NCI-H460 (cell line): ENCODE measurements at regions not wholly inside any gene's neighbourhood (a gene's known extent, or its start where the extent isn't known, plus 50 kb on each side); places are given as distances from the start of the nearest gene placed in this dataset.

ENCODE experiments used
- DNase-seq: peaks from one replicate; pipeline ENCODE4 v3.0.0-alpha.2; 2016; ENCODE audit warnings: low read depth; ENCODE audit errors: extremely low read depth

DNA sequence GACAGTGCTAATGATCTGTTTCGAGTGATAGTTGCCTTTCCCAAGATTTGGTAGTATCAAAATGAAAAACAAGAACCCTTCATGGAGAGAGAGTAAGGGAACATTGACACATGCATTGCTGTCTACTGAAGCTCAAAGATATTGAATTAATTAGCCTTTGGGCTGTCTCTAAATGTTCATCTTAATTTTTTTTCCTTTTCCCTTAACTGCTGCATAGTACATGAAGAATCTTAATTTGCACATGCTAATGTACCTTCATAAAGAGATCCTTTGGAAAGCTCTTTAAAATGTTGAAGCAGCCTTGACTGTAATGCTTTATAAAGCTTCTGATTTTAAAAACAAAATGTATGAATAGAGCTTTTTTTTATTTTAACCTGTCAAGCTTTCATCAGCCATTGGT, 452.2 kb downstream of the TUSC7 start:
- DNase-seq, result no peak

DNA sequence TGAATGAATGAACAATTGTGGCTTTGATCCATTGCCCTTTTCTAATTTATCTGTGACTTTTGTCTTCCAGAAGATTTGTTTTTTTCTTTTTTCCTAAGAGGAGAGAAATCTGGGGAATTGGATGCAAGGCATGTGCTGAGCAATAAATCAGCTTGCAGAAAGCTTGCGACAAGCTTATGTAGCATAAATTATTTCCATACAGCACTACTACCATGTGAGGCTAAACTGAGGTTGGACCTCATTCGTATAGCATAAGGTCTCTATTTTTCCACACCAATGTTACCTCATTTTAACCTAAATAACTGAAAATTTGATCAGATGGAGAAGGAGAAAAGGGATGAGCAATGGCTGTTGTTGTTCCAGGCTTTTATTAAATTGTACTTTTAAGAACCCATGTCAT, 455.6 kb downstream of the TUSC7 start:
- DNase-seq, result no peak

DNA sequence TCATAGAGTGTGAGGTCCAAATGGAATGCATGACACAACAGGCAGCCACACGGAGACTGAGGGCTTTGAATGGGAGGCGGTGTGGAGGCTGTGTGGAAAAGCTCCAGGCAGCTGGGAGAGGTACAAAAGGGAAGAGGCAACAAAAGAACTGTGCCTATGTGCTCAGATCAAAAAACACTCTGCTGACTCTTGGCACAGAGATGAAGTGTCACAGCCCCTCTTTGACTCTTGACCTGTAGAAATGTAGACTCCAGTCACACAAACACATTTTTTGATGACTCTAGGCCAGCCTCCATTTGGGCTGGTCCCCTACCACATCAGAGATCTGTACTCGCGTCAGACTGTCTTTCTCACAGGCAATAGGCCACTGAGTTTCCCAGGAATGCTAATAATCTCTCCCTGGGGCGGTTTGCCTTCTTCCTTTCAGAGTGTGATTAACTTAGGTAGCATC, 456.0 kb downstream of the TUSC7 start:
- no peak for DNase-seq

DNA sequence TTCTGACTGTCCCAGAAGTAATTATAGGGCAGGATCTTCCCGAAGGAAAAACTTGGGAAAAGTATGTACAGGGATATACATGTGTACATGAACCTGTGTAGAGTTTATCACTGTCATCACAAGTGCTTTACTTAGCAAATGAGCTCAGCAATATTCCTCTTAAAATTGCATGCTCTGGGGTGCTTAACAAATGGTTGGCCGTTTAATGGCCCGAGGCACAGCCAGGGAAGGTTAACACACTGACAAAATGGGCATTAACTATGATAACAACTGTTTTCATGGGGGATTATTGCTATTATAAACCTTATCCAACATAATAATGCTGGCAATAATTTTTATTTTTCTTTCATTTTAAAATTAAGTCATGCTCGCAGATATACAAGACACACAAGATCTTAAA, 459.3 kb downstream of the TUSC7 start:
- no peak for DNase-seq

DNA sequence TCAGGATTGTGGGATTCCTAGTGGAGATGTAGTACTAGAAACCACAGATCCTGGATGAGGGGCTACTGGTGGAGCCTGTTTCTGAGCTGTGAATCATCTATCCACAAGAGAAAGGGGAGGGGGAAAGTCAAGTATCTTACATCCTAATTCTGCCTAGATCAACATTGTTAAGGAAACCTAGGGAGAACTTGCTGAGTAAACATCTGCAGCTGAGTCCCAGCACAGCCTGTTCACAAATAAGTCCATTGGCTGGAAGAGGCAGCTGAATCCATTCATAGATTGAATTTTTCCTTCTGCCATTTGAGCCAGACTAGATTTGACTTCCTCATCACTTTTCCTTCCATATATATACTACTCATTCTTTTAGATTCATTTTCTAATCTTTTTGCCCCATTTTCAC, 460.5 kb downstream of the TUSC7 start:
- DNase-seq, result no peak

DNA sequence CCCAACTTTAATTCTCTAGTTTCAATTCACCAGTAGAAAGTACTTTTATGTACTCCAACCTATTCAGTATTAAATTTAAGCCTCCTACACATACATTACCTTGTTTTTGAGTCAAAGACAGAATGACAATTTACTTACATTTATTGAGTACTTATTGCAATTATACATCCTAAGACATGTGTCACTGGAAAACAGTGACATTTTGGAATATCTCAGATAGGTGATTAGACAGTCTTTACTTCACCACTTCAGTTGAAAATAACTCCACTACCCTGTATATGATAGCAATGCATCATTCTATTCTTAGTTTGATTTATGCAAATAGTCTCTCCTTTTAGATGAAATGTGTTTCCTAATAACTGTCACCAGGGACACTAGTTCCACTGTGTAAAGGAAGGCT, 461.5 kb downstream of the TUSC7 start:
- DNase-seq, result no peak

DNA sequence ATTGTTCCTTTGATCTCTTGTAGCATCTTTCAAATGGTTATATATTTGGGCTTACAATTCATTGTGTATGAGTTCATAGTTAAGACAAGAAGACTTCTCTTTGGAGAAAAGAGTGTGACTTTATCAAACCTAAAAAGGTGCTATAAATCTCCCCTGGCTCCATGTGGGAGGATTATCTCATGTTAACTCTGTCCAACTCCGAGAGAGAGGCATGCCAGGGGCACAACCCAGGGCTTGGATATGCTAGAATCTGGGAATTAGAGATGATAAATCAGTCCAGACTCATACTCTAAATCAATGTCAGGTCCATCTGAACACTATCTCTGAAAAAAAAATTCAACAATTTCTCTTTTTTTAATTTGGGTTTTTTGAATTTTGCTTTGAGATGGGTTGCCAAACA, 462.8 kb downstream of the TUSC7 start:
- no peak for DNase-seq

DNA sequence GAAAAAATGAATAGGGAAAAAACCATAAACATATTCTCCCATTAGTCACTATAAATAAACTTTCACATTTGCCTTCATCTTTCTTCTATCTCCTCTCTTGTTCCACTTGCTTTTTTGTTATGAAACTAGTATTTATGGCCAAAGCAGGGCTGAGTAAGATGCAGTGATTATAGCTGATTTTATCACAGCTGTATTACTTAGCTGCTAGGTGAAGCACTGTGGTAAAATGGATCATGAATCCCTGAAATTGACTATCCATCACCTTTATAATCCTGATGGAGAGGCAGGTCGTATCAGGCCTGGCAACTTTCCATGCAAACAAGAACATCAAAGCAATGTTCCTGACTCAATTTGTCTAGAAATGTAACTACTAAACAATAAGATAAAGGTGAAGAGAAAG, 471.6 kb downstream of the TUSC7 start:
- no peak for DNase-seq

DNA sequence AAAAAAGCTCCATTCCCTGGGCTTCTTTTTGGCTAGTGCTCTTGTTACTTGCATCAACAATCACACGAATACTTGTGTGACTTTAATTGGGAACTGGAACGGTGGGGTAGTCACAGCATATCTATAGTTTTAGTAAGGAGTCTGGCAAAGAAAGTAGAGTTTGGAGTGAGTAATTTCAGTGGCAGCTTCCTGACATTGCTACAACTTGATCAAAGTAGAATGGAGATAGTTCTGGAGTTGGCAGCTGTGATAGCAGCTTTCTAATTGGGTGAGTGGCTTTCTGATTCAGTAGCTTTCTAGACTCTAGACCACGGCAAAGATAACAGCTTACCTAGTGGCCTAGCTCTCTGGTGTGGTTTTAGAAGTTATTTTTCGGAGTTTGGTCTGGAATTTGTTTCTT, 475.0 kb downstream of the TUSC7 start:
- DNase-seq, result no peak

DNA sequence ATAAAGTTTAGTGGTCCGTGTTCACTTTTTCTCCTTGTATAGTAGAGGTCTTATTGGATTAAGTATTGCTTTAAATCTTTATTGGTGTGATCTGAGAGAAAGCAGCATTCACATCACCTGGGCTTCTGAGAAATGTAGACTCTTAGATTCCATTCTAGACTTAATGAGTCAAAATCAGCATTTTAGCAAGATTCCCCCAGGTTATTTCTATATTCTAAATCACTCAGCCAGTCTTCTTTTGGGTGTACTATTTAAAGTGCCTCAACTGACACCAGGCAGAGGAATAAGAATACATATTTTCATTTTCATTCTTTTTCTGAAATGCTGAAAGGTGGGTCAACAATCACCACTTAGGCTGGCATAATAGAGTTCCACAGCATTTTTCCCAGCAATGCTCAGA, 481.7 kb downstream of the TUSC7 start:
- no peak for DNase-seq

DNA sequence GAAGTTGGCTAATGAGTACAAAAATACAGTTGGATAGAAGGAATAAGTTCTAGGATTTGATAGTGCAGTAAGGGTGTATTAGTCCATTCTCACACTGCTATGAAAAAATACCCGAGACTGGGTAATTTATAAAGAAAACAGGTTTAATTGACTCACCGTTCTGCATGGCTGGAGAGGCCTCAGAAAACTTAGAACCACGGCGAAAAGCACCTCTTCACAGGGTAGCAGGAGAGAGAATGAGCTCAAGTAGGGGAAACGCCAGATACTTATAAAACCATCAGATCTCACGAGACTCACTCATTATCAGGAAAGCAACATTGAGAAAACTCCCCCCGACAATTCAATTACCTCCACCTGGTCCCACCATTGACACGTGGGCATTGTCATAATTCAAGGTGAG, 483.3 kb downstream of the TUSC7 start:
- no peak for DNase-seq

DNA sequence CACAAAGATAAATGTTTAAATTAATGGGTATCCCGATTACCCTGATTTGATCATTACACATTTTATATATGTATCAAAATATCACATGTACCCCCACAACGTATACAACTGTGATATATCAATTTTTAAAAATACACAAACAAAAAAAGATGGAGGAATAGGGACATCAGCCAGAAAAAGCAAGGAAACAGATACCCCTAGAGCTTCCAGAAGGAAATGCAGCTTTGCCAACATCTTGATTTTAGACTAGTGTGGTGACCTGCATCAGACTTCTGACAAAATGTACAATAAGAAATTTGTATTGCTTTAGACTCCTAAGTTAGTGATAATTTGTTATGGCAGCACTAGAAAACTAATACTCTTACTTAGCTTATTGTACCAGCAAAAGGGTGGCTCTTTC, 483.8 kb downstream of the TUSC7 start:
- DNase-seq, result no peak

DNA sequence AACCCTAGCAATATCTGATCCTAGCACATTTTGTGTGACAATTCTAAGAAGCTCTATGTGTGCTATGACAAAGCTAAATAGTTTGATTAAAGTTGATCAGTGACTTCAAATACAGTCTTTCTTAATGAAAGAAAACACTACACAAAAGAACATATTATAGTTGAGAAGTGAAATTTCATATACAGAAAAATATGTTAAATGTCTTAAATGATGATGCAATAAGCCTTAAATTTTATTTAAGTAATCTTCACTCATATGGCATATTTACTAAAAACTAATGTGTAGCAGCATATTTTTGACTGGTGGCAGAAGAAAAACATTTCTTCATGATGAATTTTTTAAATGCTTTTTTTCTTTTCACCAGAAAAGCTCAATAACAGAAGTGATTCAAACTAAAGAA, 485.5 kb downstream of the TUSC7 start:
- DNase-seq, result no peak

DNA sequence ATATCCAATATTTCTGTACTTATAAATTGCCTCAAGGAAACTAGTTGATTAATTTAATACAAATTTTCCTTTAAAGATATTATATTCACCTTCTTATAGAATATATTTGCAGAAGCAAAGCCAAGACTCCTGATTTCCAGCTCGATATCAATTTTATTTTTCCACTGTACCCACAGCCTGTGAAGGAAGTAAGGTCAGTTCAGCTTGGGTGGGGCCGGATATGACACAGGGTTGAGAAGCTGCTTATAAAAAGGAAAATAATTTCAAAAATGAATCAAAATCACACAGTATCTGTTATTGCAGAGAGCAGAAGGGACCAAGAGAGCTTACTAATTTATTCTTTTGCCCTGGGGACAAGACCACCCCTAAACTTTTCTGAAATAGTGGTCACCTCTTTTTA, 491.4 kb downstream of the TUSC7 start:
- DNase-seq, result no peak

DNA sequence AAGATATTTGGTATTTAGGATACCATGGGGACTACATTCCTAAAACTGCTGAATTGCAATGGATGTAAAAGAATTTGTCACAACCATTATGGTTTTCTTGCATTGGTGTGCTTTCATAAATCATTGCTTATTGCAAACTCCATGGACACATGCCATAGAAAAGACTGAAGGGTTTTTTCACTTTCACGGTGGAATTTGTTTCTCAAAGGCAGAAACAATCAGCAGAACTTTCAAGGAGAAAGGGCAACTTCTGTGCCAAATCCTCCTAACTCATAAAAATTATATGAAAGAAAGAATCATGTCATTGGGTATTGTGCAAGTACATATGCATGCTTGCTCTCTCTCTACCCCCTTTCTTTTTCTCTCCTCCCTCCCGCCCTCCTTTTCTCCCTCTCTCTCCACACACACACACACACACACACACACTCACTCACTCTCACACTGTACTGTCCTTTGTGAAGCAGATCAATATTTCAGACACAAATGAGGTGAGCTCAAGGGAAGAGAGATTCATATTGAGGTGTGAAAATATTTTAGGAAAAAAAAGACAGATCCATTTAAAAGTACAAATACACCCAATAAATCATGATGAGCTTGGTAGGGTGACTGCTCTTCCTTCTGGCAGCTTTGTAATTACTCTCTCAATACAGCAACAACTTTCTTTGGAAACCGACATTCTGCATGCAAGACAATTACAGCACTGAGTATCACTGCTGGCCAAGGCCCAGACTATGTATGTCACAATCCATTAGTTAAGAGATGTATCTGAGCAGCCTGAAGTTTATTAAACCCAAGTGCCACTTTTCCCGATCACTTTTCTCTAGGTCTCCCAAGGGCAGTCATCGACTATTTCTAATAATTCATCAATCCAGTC, 492.6 kb downstream of the TUSC7 start:
- no peak for DNase-seq

DNA sequence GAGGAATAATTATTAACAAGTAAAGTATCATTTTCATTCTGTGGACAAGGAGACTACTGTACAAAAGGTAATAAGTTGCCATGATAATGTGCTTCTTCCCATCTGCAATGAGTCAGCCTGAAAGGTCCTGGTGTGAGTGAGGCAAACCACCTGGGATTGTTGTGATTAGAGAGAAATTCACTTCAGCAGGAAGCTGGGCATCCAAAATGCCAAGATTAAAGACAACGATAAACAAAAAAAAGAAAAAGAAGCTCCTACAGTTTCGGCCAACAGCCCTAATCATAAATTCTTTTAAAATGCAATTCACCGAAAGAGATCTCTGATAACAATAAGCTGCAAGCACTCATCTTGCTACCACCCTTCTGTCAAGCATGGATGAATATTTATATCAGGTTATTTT, 507.8 kb downstream of the TUSC7 start:
- no peak for DNase-seq

DNA sequence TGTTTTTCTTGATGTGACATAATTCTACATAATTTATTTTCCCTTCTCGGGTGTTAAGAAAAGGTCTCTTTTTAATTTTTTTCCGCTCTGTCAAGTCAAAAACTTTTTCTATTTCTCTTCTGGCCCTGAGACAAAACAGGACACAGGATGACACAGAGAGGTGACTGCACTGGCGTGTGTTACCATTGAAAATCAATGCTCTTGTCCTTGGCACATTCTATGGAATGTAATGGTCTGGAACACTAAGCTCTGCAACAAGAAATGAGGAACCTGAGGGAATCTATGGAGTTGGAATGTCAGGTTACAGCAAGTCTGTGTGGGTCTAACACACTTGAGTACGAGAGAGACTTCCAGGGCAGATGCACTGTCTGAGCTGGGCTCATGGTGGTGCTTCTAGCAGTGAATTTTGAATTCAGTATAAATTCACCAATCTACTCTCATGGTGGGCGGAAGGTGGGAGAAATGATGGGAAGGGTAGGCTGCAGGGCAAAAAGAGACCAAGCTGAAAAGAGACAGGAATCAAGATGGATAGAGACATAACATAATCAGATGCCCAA, 508.3 kb downstream of the TUSC7 start:
- no peak for DNase-seq

DNA sequence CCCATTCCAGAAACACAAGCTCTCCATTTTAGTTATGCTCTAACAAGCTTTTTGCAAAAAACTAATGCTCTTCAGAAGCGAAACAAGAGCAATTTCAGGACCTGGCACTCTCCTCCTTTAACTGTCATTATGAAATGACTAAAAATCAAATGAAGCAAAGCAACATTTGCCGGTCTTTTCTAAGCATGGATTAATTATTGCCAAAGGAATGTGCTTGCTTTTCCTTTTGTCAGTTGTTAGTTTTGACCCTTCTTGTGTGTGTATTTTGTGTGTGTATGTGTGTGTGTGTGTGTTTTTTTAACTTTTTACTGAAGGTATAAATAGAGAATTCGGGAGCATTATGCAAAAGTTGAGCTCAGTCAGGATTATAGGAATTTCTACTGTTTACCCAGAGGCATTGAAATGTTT, 509.1 kb downstream of the TUSC7 start:
- DNase-seq, result no peak

DNA sequence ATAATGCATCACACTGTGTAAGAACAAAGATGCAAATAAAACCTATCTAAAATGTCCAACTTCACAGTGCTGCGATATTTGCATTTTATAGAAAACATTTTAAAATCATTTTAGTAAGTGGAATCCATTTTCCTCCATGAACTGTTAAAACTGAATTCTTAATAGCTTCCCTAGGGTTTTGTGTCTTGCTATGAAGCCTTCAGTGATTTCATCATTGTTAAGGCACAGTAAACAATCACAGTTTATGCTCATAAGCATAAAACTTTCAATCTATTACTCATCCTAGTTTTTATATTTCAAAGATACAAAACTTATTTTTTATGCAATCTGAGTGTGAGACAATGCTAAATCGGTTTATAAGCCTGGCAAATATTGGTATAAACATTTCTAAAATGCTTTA, 509.7 kb downstream of the TUSC7 start:
- peak; percentile 30 for DNase-seq

DNA sequence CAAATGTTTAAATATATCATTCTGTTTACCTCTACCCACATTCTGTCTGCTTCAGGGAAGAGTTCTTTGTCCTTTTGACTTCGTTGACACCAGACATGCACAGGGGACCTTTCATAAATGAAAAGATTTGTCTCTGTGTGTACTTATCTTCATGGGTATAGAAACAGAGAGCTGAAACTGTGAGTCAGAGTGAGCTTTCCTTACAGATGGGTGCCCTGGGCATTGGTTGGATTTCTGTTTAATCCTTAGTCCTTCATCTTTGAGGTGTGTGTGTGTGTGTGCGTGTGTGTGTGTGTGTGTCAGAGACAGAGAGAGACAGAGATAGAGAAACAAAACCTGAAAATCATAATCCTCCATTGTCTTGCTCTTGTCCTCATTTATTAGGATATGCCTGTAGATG, 517.4 kb downstream of the TUSC7 start:
- no peak for DNase-seq

DNA sequence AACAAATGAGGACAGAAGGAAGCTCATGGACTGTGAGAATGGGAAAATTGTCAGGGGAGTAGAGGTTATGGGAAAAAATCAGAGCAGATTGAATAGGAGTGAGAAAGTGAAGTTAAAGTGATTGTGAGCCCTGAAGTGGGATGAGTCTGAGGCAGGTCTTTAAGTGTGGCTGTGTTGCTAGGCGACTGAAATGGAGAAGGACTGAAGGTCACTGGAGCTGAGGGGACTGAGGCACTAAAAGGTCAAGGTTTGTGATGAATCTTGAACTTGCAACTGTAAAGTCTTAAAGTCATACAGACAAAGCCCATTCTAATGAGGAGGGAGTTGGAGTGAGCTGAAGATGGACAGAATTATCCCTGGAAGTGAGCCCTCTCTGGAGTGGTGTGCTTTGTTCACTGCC, 518.9 kb downstream of the TUSC7 start:
- DNase-seq, result no peak

DNA sequence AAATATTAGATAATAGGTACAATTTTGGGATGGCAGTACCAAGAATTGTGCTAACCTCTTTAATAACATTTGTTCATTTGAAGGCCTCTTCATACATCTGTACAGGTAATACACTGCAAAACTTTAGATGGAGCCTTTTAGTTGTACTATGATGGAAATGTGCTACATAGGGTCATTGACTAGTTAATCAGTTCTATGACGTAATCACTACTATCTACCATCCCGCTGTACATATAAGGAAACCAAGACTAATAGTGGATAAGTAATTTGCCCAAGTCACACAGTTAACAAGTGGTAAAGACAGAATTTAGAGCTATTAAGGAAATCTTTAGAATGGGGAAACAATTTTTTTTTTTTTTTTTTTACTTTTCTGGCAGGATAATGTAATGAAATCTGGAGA, 521.3 kb downstream of the TUSC7 start:
- DNase-seq, result no peak

DNA sequence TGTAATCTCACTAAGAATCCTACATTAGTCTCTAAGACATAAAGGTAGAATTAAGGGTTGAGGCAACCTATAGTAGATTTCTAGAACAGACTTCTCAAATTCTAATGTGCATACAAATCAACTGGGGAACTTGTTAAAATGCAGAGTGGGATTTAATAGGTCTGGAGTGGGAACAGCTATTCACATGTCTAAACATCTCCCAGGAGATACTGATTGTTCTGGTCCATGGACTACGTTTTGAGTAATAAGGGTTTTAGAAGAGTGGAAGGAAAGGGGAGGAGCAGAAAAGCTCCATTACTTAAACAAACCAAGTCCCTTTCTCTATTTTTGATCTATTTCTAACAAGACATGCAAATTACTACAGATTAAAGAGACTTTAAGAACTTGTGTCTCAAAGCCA, 524.8 kb downstream of the TUSC7 start:
- DNase-seq, result no peak
